MCF 10A (cell line): ENCODE measurements at regions not wholly inside any gene's neighbourhood (a gene's known extent, or its start where the extent isn't known, plus 50 kb on each side); places are given as distances from the start of the nearest gene placed in this dataset.

Source experiments
- BruUV-seq: library from RNA; stranded (reverse); fragments of 400-500 nt; replicated peaks from 2 replicates; lab custom pipeline; 2021; lab: Mats Ljungman, UMichigan
- CTCF ChIA-PET: fragments of 300-600 bp; sonication (Branson Sonifier 250); formaldehyde crosslinking; extraction: SDS; loops from one replicate; lab custom pipeline; 2021; ENCODE audit warnings: antibody characterized with exemption, inconsistent platforms; lab: Yijun Ruan, JAX
- POLR2A ChIA-PET: fragments of 300-600, 350-650 bp; sonication (Branson Sonifier 250); formaldehyde crosslinking; extraction: SDS; loops from one replicate; lab custom pipeline; 2020; ENCODE audit warnings: antibody characterized with exemption, inconsistent platforms; lab: Yijun Ruan, JAX
- DNase-seq: peaks from one replicate; pipeline ENCODE4 v3.0.0-alpha.2; 2018; ENCODE audit not compliant: unreplicated experiment
- H3K27ac Mint-ChIP-seq: one replicate; pipeline ENCODE4 v1.8.0; 2022; ENCODE audit warnings: mild to moderate bottlenecking, low read depth, mixed read lengths; ENCODE audit not compliant: unreplicated experiment
- H3K27me3 Mint-ChIP-seq: one replicate; pipeline ENCODE4 v1.8.0; 2022; ENCODE audit warnings: mixed read lengths; ENCODE audit not compliant: insufficient read depth, unreplicated experiment
- H3K36me3 Mint-ChIP-seq: one replicate; pipeline ENCODE4 v1.8.0; 2022; ENCODE audit warnings: mild to moderate bottlenecking, moderate library complexity, mixed read lengths; ENCODE audit not compliant: insufficient read depth, unreplicated experiment
- H3K4me1 Mint-ChIP-seq: one replicate; pipeline ENCODE4 v1.8.0; 2022; ENCODE audit warnings: mixed read lengths; ENCODE audit not compliant: insufficient read depth, unreplicated experiment
- H3K4me3 Mint-ChIP-seq: one replicate; pipeline ENCODE4 v1.8.0; 2022; ENCODE audit warnings: mild to moderate bottlenecking, moderate library complexity, mixed read lengths; ENCODE audit not compliant: unreplicated experiment
- H3K9me3 Mint-ChIP-seq: one replicate; pipeline ENCODE4 v1.8.0; 2022; ENCODE audit warnings: mixed read lengths; ENCODE audit not compliant: unreplicated experiment
- CTCF ChIP-seq: fragments of 200-600 bp; IDR thresholded peaks from one replicate; pipeline ENCODE4 v1.8.0; 2022; ENCODE audit warnings: antibody characterized with exemption, mild to moderate bottlenecking; ENCODE audit not compliant: unreplicated experiment
- intact Hi-C: fragments of 100-400 bp; cut with micrococcal nuclease; formaldehyde crosslinking; loops from 2 replicates; pipeline ENCODE4 v1.14.1; 2022

- intact Hi-C loops, result loop anchor here (10.0 kb wide), 1 partner anchor 1615 kb away; no protein-coding TSS in a partner anchor
- CTCF ChIA-PET, result interaction anchor here (1.0 to 2.3 kb wide), 2 partner anchors 10 to 304 kb away, joined by 4 to 25 read pairs; no protein-coding TSS in a partner anchor
- H3K9me3 Mint-ChIP-seq, result no peaks in the 10 kb centered on the region
- H3K36me3 Mint-ChIP-seq, result no peaks in the 10 kb centered on the region
- TF ChIP-seq CTCF, result no peak
- POLR2A ChIA-PET, result no interaction called here
- H3K4me3 Mint-ChIP-seq, result no peak overlapping the region
- H3K27ac Mint-ChIP-seq, result no peak overlapping the region
- no peaks in the 10 kb centered on the region for H3K27me3 Mint-ChIP-seq
- BruUV-seq, result no TSS peak
- peaks cover 38% of the 10 kb centered on the region for H3K4me1 Mint-ChIP-seq
- no peak for DNase-seq
These were observed 167.0 kb upstream of the FOXG1 start for GRCh38 chr14:28599605-28600004.

- no peaks in the 10 kb centered on the region for H3K9me3 Mint-ChIP-seq
- peak overlapping the region; percentile 50 for H3K4me3 Mint-ChIP-seq
- no peak for TF ChIP-seq CTCF
- intact Hi-C loops, result loop anchor here (10.0 kb wide), 1 partner anchor 1619 kb away; no protein-coding TSS in a partner anchor
- H3K27me3 Mint-ChIP-seq, result no peaks in the 10 kb centered on the region
- peaks cover 25% of the 10 kb centered on the region for H3K4me1 Mint-ChIP-seq
- DNase-seq, result peak; percentile 54
- no TSS peak for BruUV-seq
- no peaks in the 10 kb centered on the region for H3K36me3 Mint-ChIP-seq
- peak overlapping the region; percentile 61 for H3K27ac Mint-ChIP-seq
- ChIA-PET CTCF (interaction anchor here (3.3 kb wide), 1 partner anchor 309 kb away, joined by 12 read pairs; no protein-coding TSS in a partner anchor), POLR2A (no interaction called here)
These were observed 163.0 kb upstream of the FOXG1 start for GRCh38 chr14:28603606-28604005.

GRCh38 chr14:28607661-28608060 lies 158.9 kb upstream of the FOXG1 start:
- H3K36me3 Mint-ChIP-seq, result no peaks in the 10 kb centered on the region
- CTCF ChIA-PET, result interaction anchor here (0.6 to 4.0 kb wide), 11 partner anchors 8 to 1079 kb away, joined by 3 to 31 read pairs (median 5); no protein-coding TSS in a partner anchor
- no peak for DNase-seq
- no peaks in the 10 kb centered on the region for H3K9me3 Mint-ChIP-seq
- H3K4me1 Mint-ChIP-seq, result peaks cover 16% of the 10 kb centered on the region
- intact Hi-C loops, result loop anchor here (2.0 to 10.0 kb wide), 3 partner anchors 195 to 1623 kb away; no protein-coding TSS in a partner anchor
- no peak overlapping the region for H3K4me3 Mint-ChIP-seq
- TF ChIP-seq CTCF, result no peak
- H3K27me3 Mint-ChIP-seq, result no peaks in the 10 kb centered on the region
- no peak overlapping the region for H3K27ac Mint-ChIP-seq
- BruUV-seq, result no TSS peak
- POLR2A ChIA-PET, result no interaction called here

GRCh38 chr14:28608443-28608842 lies 158.1 kb upstream of the FOXG1 start:
- DNase-seq, result no peak
- no peak for TF ChIP-seq CTCF
- peaks cover 8% of the 10 kb centered on the region for H3K4me1 Mint-ChIP-seq
- no TSS peak for BruUV-seq
- no peak overlapping the region for H3K4me3 Mint-ChIP-seq
- H3K36me3 Mint-ChIP-seq, result no peaks in the 10 kb centered on the region
- POLR2A ChIA-PET, result no interaction called here
- intact Hi-C loops, result loop anchor here (2.0 to 10.0 kb wide), 3 partner anchors 196 to 1624 kb away; no protein-coding TSS in a partner anchor
- CTCF ChIA-PET, result interaction anchor here (0.5 to 4.0 kb wide), 15 partner anchors 8 to 1080 kb away, joined by 3 to 31 read pairs (median 4); no protein-coding TSS in a partner anchor
- H3K27me3 Mint-ChIP-seq, result no peaks in the 10 kb centered on the region
- no peak overlapping the region for H3K27ac Mint-ChIP-seq
- H3K9me3 Mint-ChIP-seq, result no peaks in the 10 kb centered on the region
